Lower leg skin (tissue), 4 donors: ENCODE measurements at regions not wholly inside any gene's neighbourhood (a gene's known extent, or its start where the extent isn't known, plus 50 kb on each side); places are given as distances from the start of the nearest gene placed in this dataset.

Experiments used
- DNase-seq, 2 donors: peaks; one replicate each; pipeline ENCODE4 v3.0.0-alpha.2; 2019; ENCODE audit warnings: low spot score in 2 of 2
- H3K4me3 ChIP-seq: fragments of 200-600 bp; sonication (generic); 2 replicates; pipeline ENCODE4 v1.5.1; 2017; ENCODE audit warnings: mild to moderate bottlenecking, low read depth; ENCODE audit not compliant: poor library complexity, severe bottlenecking
- POLR2A ChIP-seq, 2 donors: fragments of 450-650 bp; IDR thresholded peaks; one replicate each; pipeline ENCODE4 v1.6.1; 2016 to 2017; ENCODE audit warnings: antibody characterized with exemption in 2 of 2, mild to moderate bottlenecking in 1 of 2, moderate library complexity in 1 of 2
- WGBS, 2 donors: methylation state at CpG; one replicate each; pipeline ENCODE4 v1.1.5; 2018; 5-methylcytosine and 5-hydroxymethylcytosine counted together
- intact Hi-C: fragments of 100-400 bp; cut with DNase I; formaldehyde crosslinking; loops from one replicate; pipeline ENCODE4 v1.15.0; 2023; ENCODE audit warnings: low total_unique reads
- TF ChIP-seq, protein P1 (sequence below), 3 donors: fragments of 450-650 bp; IDR thresholded peaks; one replicate each; pipeline ENCODE4 v1.5.1; 2016; ENCODE audit warnings: antibody characterized with exemption in 3 of 3, mild to moderate bottlenecking in 3 of 3, moderate library complexity in 2 of 3

DNA sequence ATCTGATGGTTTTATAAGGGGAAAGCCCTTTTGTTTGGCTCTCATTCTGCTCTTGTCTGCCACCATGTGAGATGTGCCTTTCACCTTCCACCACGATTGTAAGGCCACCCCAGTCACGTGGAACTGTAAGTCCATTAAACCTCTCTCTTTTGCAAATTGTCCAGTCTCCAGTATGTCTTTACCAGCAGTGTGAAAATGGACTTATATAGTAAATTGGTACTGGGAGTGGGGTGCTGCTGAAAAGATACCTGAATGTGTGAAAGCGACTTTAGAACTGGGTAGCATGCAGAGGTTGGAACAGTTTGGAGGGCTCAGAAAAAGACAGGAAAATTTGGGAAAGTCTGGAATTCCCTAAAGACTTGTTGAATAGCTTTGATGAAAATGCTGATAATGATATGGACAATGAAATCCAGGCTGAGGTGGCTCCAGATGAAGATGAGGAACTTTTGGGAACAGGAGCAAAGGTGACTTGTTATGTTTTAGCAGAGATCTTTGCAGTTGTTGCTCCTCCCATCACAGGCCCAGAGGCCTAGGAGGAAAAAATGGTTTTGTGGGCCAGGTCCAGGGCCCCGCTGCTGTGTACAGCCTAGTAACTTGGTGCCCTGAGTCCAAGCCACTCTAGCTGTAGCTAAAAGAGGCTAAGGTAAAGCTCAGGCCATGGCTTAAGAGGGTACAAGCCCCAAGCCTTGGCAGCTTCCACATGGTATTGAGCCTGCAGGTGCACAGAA, 275.7 kb upstream of the NPSR1 start:
- intact Hi-C loops, result no loop called here
- no peak for TF ChIP-seq POLR2A (IDR thresholded peaks at IDR 0.05)
- TF ChIP-seq, protein P1, sequence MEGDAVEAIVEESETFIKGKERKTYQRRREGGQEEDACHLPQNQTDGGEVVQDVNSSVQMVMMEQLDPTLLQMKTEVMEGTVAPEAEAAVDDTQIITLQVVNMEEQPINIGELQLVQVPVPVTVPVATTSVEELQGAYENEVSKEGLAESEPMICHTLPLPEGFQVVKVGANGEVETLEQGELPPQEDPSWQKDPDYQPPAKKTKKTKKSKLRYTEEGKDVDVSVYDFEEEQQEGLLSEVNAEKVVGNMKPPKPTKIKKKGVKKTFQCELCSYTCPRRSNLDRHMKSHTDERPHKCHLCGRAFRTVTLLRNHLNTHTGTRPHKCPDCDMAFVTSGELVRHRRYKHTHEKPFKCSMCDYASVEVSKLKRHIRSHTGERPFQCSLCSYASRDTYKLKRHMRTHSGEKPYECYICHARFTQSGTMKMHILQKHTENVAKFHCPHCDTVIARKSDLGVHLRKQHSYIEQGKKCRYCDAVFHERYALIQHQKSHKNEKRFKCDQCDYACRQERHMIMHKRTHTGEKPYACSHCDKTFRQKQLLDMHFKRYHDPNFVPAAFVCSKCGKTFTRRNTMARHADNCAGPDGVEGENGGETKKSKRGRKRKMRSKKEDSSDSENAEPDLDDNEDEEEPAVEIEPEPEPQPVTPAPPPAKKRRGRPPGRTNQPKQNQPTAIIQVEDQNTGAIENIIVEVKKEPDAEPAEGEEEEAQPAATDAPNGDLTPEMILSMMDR (IDR thresholded peaks at IDR 0.05), result no peak
- no peak overlapping the region for H3K4me3 ChIP-seq
- WGBS, 2 donors, result 81 to 82% methylated on average over 4 of the region's 4 CpGs
- DNase-seq, result no peak

DNA sequence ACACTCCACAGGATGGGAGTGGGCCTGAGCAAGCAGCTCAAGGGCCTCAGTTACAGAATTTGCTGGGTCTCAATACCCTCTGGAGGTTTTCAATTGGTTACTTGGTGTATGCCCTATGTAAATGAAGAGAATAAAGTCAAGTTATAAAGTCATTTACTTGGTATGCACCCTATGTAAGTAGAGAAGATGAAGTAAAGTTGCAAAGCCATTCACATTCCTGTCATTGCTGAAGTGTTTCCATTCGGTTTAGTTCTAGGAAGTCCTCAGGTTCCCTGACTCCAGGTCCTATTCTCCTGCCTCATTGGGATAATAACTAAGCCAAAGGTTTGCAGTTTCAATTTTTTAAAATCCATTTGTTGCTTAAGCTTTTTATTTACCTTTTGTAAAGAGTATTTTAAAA, 272.6 kb upstream of the NPSR1 start:
- WGBS, 2 donors, result 39 to 43% methylated on average over 1 of the region's 1 CpG
- H3K4me3 ChIP-seq, result no peak overlapping the region
- TF ChIP-seq POLR2A (IDR thresholded peaks at IDR 0.05), result no peak
- TF ChIP-seq, protein P1 (IDR thresholded peaks at IDR 0.05), result no peak
- intact Hi-C loops, result no loop called here
- DNase-seq, result no peak

DNA sequence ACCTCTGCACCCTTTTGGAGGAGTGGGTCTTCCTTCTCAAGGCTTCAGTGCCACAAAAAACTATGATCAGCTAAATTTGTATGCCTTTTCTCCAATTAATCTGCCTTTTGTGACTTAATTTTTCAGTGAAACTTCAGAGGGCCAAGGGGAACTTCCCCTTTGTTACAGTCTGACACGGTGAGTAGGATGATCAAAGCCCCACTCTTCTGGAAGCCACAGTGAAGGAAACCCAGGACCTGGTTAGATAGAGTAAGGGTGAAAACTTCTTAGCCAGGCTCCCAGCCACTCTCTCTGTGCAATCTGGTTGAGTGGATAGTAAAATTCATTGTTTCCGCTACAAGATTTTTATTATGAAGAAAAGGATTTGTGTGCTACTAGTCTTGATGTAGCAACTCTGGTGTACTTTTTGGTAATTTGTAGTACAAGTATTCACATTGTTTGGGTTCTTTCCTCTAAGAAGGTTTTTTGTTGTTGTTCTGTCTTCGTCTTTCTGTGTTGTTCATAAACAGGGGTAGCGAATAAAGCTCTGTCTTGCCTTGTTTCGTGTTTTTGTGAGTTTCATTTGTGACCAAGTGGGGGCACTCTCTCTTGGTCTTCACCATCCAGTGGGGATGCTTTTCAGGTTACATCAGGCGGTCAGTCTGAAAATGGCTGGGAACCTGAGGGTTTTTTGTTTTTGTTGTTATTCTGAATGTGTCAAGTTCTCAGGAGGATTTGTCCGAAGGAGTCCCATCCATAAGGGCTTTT, 268.5 kb upstream of the NPSR1 start:
- TF ChIP-seq, protein P1 (IDR thresholded peaks at IDR 0.05), result no peak
- TF ChIP-seq POLR2A (IDR thresholded peaks at IDR 0.05), result no peak
- no peak overlapping the region for H3K4me3 ChIP-seq
- DNase-seq, result no peak
- intact Hi-C loops, result no loop called here
- 73 to 90% methylated on average over 7 of the region's 7 CpGs for WGBS, 2 donors

DNA sequence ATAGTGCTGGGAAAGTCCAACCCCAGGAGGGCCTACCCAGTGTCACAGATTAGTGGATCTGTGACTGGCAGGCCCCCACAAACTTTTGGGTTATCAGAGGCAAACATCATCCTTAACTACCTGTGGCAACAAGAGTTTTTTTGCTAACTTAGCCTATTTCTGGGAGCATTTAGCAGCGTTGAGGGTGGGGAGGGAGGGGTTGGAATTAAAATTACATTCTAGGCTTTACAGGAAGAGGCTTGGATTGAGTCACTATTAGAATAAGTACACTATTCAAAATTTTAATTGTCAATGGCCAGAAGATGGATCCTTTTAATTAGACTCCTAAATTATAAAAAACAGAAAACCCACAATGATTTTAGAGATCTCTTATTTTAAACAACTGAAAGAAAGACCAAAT, 267.9 kb upstream of the NPSR1 start:
- WGBS, 2 donors, result 55 to 59% methylated on average over 1 of the region's 1 CpG
- intact Hi-C loops, result no loop called here
- H3K4me3 ChIP-seq, result no peak overlapping the region
- TF ChIP-seq, protein P1 (IDR thresholded peaks at IDR 0.05), result no peak
- DNase-seq, result no peak

DNA sequence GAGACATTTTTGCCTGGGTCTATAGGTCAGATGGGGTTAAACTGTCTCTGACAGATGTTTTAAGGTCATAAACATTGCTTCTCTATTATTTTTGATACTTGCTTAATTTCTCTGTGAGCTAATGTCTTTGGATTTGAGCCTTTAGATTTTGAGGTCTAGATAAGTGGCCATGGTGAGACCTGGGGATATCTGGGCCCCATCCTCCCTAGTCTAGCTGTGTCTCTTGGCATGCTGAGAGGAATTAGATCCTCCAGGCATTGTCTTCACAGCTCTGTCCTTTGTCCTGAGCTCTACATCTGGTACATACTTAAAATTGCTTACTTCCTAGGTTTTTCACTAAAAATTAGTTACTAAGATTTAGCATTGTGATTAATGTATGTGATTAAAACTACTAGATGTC, 265.0 kb upstream of the NPSR1 start:
- intact Hi-C loops, result no loop called here
- TF ChIP-seq, protein P1 (IDR thresholded peaks at IDR 0.05), result no peak
- TF ChIP-seq POLR2A (IDR thresholded peaks at IDR 0.05), result no peak
- DNase-seq, result no peak
- no peak overlapping the region for H3K4me3 ChIP-seq
